ENCODE measurements at regions not wholly inside any gene's neighbourhood (a gene's known extent, or its start where the extent isn't known, plus 50 kb on each side); places are given as distances from the start of the nearest gene placed in this dataset.

- Histone ChIP-seq H3K4me2 (no peak overlapping the region), H3K4me3 (no peak overlapping the region), H3F3A (replicated peaks; ENCODE audit: low read depth) (no peaks in the 10 kb centered on the region), H3K4me1 (ENCODE audit: insufficient read depth) (0 out of 2 replicates have a peak, but pooled peaks cover 6% of the 10 kb centered on the region), H4K20me1 (replicated peaks; ENCODE audit: insufficient read depth) (no peaks in the 10 kb centered on the region), H3K9me2 (ENCODE audit: insufficient read depth) (no peaks in the 10 kb centered on the region), H3K79me2 (replicated peaks; ENCODE audit: insufficient read depth) (no peaks in the 10 kb centered on the region), H3K27me3 (ENCODE audit: insufficient read depth) (no peaks in the 10 kb centered on the region), H3K27ac (ENCODE audit: low read depth) (no peak overlapping the region), H2AFZ (peak overlapping the region; percentile 43; the same call in 1 of the 2 replicates), H3K36me3 (ENCODE audit: insufficient read depth) (no peaks in the 10 kb centered on the region)
- ATAC-seq, result no peak
- peaks cover 2% of the 10 kb centered on the region for H3K27me3 Mint-ChIP-seq (ENCODE audit: insufficient read depth, low read depth, poor library complexity)
- no peak for DNase-seq (ENCODE audit: low spot score)
- no peaks in the 10 kb centered on the region for H3K9me3 Mint-ChIP-seq
- no peak overlapping the region for H3K4me3 Mint-ChIP-seq
- H3K4me1 Mint-ChIP-seq, result peaks cover 10% of the 10 kb centered on the region
- no peak overlapping the region for H3K27ac Mint-ChIP-seq
- H3K36me3 Mint-ChIP-seq (ENCODE audit: low read depth), result no peaks in the 10 kb centered on the region
- TF ChIP-seq EZH2phosphoT487 (IDR thresholded peaks at IDR 0.05; ENCODE audit: unreplicated experiment) (no peak), CTCF (conservative IDR thresholded peaks at IDR 0.05; ENCODE audit: low read depth in 2 of 2) (no peak), NANOG (IDR thresholded peaks at IDR 0.05; ENCODE audit: borderline replicate concordance) (no peak), ZNF331 (CRISPR knock-in tag; IDR thresholded peaks at IDR 0.05; ENCODE audit: low read depth) (no peak), JUNB (IDR thresholded peaks at IDR 0.05; ENCODE audit: unreplicated experiment) (no peak), CREB1 (CRISPR knock-in tag; IDR thresholded peaks at IDR 0.05; ENCODE audit: low read depth) (no peak), STAT1 (IDR thresholded peaks at IDR 0.05; ENCODE audit: unreplicated experiment) (no peak), ZNF114 (CRISPR knock-in tag; IDR thresholded peaks at IDR 0.05) (no peak), POLR2AphosphoS5 (IDR thresholded peaks at IDR 0.05; ENCODE audit: low read depth) (no peak), REST (IDR thresholded peaks at IDR 0.05; ENCODE audit: unreplicated experiment) (no peak), EZH2 (IDR thresholded peaks at IDR 0.05; ENCODE audit: low read depth, unreplicated experiment) (no peak), ZNF462 (CRISPR knock-in tag; IDR thresholded peaks at IDR 0.05) (no peak), ETS1 (IDR thresholded peaks at IDR 0.05) (no peak)
Measured at GRCh38 chr9:108191065-108191464, 664.7 kb downstream of the ACTL7B start.

All from GM23338 (cell line).